MCF 10A (cell line): ENCODE measurements at regions not wholly inside any gene's neighbourhood (a gene's known extent, or its start where the extent isn't known, plus 50 kb on each side); places are given as distances from the start of the nearest gene placed in this dataset.
A peak's percentile ranks its signal among the peaks of the same experiment; 100 is the strongest.

ENCODE experiments used
- BruUV-seq: library from RNA; stranded (reverse); fragments of 400-500 nt; replicated peaks from 2 replicates; lab custom pipeline; 2021; lab: Mats Ljungman, UMichigan
- CTCF ChIA-PET: fragments of 300-600 bp; sonication (Branson Sonifier 250); formaldehyde crosslinking; extraction: SDS; loops from one replicate; lab custom pipeline; 2021; ENCODE audit warnings: antibody characterized with exemption, inconsistent platforms; lab: Yijun Ruan, JAX
- POLR2A ChIA-PET: fragments of 300-600, 350-650 bp; sonication (Branson Sonifier 250); formaldehyde crosslinking; extraction: SDS; loops from one replicate; lab custom pipeline; 2020; ENCODE audit warnings: antibody characterized with exemption, inconsistent platforms; lab: Yijun Ruan, JAX
- DNase-seq: peaks from one replicate; pipeline ENCODE4 v3.0.0-alpha.2; 2018; ENCODE audit not compliant: unreplicated experiment
- H3K27ac Mint-ChIP-seq: one replicate; pipeline ENCODE4 v1.8.0; 2022; ENCODE audit warnings: mild to moderate bottlenecking, low read depth, mixed read lengths; ENCODE audit not compliant: unreplicated experiment
- H3K27me3 Mint-ChIP-seq: one replicate; pipeline ENCODE4 v1.8.0; 2022; ENCODE audit warnings: mixed read lengths; ENCODE audit not compliant: insufficient read depth, unreplicated experiment
- H3K36me3 Mint-ChIP-seq: one replicate; pipeline ENCODE4 v1.8.0; 2022; ENCODE audit warnings: mild to moderate bottlenecking, moderate library complexity, mixed read lengths; ENCODE audit not compliant: insufficient read depth, unreplicated experiment
- H3K4me1 Mint-ChIP-seq: one replicate; pipeline ENCODE4 v1.8.0; 2022; ENCODE audit warnings: mixed read lengths; ENCODE audit not compliant: insufficient read depth, unreplicated experiment
- H3K4me3 Mint-ChIP-seq: one replicate; pipeline ENCODE4 v1.8.0; 2022; ENCODE audit warnings: mild to moderate bottlenecking, moderate library complexity, mixed read lengths; ENCODE audit not compliant: unreplicated experiment
- H3K9me3 Mint-ChIP-seq: one replicate; pipeline ENCODE4 v1.8.0; 2022; ENCODE audit warnings: mixed read lengths; ENCODE audit not compliant: unreplicated experiment
- CTCF ChIP-seq: fragments of 200-600 bp; IDR thresholded peaks from one replicate; pipeline ENCODE4 v1.8.0; 2022; ENCODE audit warnings: antibody characterized with exemption, mild to moderate bottlenecking; ENCODE audit not compliant: unreplicated experiment
- intact Hi-C: fragments of 100-400 bp; cut with micrococcal nuclease; formaldehyde crosslinking; loops from 2 replicates; pipeline ENCODE4 v1.14.1; 2022

GRCh38 chr10:110394296-110394695 lies 89.6 kb upstream of the SMNDC1 start:
- Mint-ChIP-seq H3K36me3 (no peaks in the 10 kb centered on the region), H3K27ac (no peak overlapping the region), H3K4me3 (no peak overlapping the region), H3K9me3 (no peaks in the 10 kb centered on the region), H3K27me3 (no peaks in the 10 kb centered on the region), H3K4me1 (peaks cover 44% of the 10 kb centered on the region)
- intact Hi-C loops, result no loop called here
- POLR2A ChIA-PET, result interaction anchor here (6.1 kb wide), 1 partner anchor 104 kb away, joined by 94 read pairs; the partner anchor contains the start of gene DUSP5
- no TSS peak for BruUV-seq
- CTCF ChIA-PET, result interaction anchor here (2.4 kb wide), 1 partner anchor 104 kb away, joined by 7 read pairs; the partner anchor contains the start of gene DUSP5
- no peak for DNase-seq
- no peak for TF ChIP-seq CTCF

- H3K4me3 Mint-ChIP-seq, result no peak overlapping the region
- H3K27ac Mint-ChIP-seq, result peak overlapping the region; percentile 92
- DNase-seq, result no peak
- no TSS peak for BruUV-seq
- no peaks in the 10 kb centered on the region for H3K27me3 Mint-ChIP-seq
- no peak for TF ChIP-seq CTCF
- peaks cover 50% of the 10 kb centered on the region for H3K4me1 Mint-ChIP-seq
- intact Hi-C loops, result no loop called here
- ChIA-PET POLR2A (interaction anchor here (0.6 to 6.1 kb wide), 4 partner anchors 40 to 104 kb away, joined by 3 to 94 read pairs (median 5); partner anchors contain the start of gene DUSP5), CTCF (interaction anchor here (0.6 to 2.4 kb wide), 4 partner anchors 22 to 104 kb away, joined by 3 to 7 read pairs (median 4); partner anchors contain the start of gene DUSP5)
- no peaks in the 10 kb centered on the region for H3K9me3 Mint-ChIP-seq
- no peaks in the 10 kb centered on the region for H3K36me3 Mint-ChIP-seq
These were observed 90.2 kb upstream of the SMNDC1 start for GRCh38 chr10:110394898-110395297.

DNA sequence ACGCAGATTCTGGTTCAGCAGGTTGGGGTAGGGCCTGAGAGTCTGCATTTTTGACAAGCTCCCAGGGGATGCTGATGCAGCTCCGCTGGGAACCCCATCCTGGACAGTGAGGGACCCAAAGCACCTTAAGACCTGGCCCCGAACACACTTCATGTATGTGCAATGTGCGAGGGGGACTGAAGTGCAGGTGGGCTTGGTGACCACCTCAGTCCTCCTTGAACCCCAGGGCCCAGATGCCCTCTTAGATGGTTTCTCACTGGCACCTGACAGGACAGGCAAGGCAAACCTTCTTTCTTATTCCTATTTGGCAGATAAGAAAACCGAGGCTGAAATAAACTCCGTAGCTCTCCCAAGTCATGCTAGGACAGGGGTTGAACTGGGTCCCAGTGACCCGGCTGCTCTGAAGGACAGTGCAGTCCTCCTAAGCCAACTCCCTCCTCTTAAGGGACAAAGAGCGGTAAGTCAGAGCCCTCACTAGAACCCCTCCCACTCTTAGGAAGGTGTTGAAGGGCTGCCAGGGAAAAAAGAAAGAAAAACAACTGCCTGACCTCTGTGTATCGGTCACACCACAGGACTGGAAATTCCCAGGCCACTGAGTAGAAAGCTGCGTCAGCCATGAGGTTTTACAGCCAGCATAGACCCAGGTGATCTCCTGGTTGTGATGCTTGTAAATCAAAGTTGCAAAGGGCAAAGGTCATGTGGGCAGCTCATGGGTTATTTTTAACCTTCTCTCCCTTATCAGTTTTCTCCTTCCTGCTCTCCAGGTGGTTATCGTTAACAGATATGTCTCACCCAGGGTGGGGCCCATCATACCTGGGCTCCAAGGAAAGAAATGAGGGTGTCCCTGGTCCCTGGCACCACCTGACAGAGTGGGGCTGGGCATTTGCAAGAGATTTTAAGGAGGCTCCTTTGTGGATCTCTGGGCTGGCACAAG lies 90.9 kb upstream of the SMNDC1 start:
- peak; percentile 95 for DNase-seq
- no peaks in the 10 kb centered on the region for H3K36me3 Mint-ChIP-seq
- BruUV-seq, result no TSS peak
- no peak for TF ChIP-seq CTCF
- intact Hi-C loops, result no loop called here
- ChIA-PET POLR2A (interaction anchor here (0.6 to 6.1 kb wide), 8 partner anchors 12 to 103 kb away, joined by 3 to 94 read pairs (median 5); partner anchors contain the start of gene DUSP5), CTCF (interaction anchor here (0.5 to 3.6 kb wide), 9 partner anchors 23 to 175 kb away, joined by 3 to 12 read pairs (median 3); partner anchors contain the start of gene DUSP5)
- H3K27ac Mint-ChIP-seq, result peak overlapping the region; percentile 92
- no peaks in the 10 kb centered on the region for H3K9me3 Mint-ChIP-seq
- H3K27me3 Mint-ChIP-seq, result no peaks in the 10 kb centered on the region
- H3K4me1 Mint-ChIP-seq, result peaks cover 53% of the 10 kb centered on the region
- no peak overlapping the region for H3K4me3 Mint-ChIP-seq

DNA sequence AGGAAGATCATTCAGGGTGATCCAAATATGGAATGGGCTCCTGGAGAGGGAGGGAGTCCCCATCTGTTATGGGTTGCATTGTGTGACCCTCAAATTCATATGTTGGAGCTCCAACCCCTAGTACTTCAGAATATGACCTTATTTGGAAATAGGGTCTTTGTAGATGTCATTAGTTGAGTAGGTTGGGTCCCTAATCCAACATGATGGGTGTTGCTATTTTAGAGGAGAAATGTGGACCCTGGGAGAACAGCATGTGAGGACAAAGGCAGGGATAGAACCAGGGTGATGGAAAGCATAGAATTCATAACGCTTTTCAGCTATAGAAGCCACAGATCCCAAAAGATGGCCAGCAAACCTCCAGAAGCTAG lies 91.5 kb upstream of the SMNDC1 start:
- H3K27me3 Mint-ChIP-seq, result no peaks in the 10 kb centered on the region
- peaks cover 53% of the 10 kb centered on the region for H3K4me1 Mint-ChIP-seq
- POLR2A ChIA-PET, result interaction anchor here (1.0 to 6.1 kb wide), 8 partner anchors 12 to 102 kb away, joined by 4 to 94 read pairs (median 5); partner anchors contain the start of genes DUSP5 and SMNDC1
- no peak for DNase-seq
- peak overlapping the region; percentile 92 for H3K27ac Mint-ChIP-seq
- no peak for TF ChIP-seq CTCF
- CTCF ChIA-PET, result interaction anchor here (0.5 to 3.6 kb wide), 8 partner anchors 33 to 176 kb away, joined by 3 to 12 read pairs (median 4); partner anchors contain the start of gene DUSP5
- no TSS peak for BruUV-seq
- H3K9me3 Mint-ChIP-seq, result no peaks in the 10 kb centered on the region
- no peak overlapping the region for H3K4me3 Mint-ChIP-seq
- no peaks in the 10 kb centered on the region for H3K36me3 Mint-ChIP-seq
- intact Hi-C loops, result no loop called here
